ENCODE measurements at regions not wholly inside any gene's neighbourhood (a gene's known extent, or its start where the extent isn't known, plus 50 kb on each side); places are given as distances from the start of the nearest gene placed in this dataset.

DNA sequence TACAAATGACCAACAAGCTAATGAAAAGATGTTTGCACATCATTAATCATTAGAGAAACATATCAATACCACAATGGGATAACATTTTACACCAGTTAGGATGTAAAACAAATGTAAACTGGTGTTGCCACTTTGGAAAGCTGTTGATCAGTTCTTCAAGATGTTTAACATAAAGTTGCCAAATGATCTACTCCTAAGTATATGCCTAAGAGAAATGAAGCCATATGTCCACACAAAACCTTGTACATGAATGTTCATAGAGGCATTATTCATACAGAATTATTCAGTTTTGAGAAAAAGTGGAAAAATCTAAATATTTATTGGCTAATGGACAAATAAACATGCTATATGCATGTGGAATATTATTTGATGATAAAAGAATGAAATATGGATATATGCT is 136.9 kb upstream of the KITLG start:
- TF ChIP-seq, protein P1, sequence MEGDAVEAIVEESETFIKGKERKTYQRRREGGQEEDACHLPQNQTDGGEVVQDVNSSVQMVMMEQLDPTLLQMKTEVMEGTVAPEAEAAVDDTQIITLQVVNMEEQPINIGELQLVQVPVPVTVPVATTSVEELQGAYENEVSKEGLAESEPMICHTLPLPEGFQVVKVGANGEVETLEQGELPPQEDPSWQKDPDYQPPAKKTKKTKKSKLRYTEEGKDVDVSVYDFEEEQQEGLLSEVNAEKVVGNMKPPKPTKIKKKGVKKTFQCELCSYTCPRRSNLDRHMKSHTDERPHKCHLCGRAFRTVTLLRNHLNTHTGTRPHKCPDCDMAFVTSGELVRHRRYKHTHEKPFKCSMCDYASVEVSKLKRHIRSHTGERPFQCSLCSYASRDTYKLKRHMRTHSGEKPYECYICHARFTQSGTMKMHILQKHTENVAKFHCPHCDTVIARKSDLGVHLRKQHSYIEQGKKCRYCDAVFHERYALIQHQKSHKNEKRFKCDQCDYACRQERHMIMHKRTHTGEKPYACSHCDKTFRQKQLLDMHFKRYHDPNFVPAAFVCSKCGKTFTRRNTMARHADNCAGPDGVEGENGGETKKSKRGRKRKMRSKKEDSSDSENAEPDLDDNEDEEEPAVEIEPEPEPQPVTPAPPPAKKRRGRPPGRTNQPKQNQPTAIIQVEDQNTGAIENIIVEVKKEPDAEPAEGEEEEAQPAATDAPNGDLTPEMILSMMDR (IDR thresholded peaks at IDR 0.05; ENCODE audit: low read depth, low read length, poor library complexity, severe bottlenecking) = no peak
- no peak for TF ChIP-seq EZH2phosphoT487 (IDR thresholded peaks at IDR 0.05; ENCODE audit: borderline replicate concordance, low read length)

Measured in DOHH2 (cell line).